LNCAP (cell line): ENCODE measurements at regions not wholly inside any gene's neighbourhood (a gene's known extent, or its start where the extent isn't known, plus 50 kb on each side); places are given as distances from the start of the nearest gene placed in this dataset.

Experiments used
- CTCF ChIP-seq: fragments of 450-650 bp; IDR thresholded peaks from 2 replicates; pipeline ENCODE4 v1.5.1; 2017; ENCODE audit warnings: mild to moderate bottlenecking

DNA sequence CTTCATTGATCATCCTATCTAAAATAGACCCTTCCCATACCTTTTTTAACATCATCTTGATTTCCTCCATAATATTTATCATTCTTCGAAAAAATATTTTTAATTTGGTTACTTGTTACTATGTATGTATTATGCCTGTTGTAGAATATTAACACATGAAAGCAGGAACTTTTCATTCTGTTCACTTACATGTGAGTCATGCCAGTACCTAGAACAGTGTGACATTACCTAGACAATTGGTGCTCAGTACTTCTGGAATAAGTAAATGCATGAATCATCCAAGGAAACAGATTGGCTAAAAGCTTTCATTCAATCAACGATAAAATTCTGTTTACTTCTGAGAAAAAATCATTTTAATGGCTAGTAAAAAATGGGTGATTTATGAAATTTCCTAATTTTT lies 76.4 kb downstream of the CXXC4 start:
- no peak for TF ChIP-seq CTCF

DNA sequence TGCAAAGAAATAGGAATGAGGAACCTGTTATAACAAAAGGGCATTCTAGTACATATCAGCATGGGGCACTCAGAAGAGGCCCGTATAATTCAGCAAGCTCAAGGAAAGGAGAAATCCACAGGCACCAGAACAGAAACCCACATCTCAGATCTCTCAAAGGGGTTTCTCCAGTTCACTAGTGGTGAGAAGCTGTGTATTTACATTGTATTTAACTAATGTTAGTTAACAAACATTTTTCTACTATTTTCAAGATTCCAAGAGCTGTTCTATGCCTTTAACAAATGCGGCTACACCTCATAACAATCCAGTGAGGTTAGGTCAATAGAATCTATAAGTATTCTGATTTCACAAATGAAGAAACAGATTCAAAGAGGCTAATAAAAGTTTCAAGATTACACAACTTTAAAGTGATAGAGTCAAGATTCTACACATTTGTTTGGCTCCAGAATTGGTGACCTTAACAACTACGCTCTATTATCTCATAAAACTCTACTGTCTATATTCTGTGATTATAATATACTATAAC lies 77.3 kb downstream of the CXXC4 start:
- TF ChIP-seq CTCF, result no peak

DNA sequence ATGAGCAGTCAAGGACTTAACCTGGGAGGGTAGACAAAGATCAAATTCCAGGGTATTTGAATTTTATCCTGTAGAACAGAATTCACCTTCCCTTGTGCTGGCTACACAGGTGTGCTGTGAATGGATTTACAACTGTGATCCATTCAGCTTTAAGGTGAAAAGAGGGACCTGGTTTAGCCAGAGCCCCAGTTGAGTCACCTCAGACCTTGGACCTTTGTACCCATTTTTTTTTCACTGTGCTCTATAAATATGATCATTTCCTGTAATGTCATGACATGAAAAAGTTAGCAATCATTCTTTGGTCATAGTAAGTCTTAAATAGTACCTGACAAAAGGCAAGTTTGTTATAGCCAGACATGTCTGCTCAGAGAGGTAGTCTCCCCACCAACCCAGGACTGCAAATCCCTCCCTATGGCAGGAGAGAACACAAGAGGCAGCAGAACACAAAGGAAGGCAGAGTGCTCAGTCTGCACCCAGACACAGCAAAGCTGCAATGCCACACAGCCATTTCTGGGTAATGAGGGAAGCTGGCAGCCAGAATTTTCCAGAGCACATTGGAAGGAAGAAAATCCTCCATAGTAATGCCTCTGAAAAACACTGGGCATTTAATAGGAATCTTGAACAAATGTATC lies 77.9 kb downstream of the CXXC4 start:
- no peak for TF ChIP-seq CTCF

GRCh38 chr4:104413487-104413886 lies 81.2 kb downstream of the CXXC4 start:
- no peak for TF ChIP-seq CTCF

DNA sequence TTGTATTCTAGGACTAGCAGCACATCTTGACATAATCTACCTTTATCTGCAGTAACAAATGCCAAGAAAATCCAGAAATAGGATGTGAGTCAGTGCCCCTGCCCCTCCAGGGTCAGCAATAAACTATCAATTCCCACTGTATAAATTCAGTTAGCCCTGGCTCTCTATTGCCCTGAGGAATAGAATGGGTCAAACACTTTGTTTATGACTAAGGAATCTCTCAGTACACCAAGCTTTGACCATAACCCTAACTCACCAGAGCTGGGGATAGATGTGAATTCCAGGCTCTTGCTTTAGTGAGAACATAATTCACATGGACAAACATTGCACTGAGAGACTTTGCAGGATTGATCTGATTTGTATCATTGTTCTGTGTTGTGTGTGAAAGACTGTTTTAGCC lies 82.3 kb downstream of the CXXC4 start:
- no peak for TF ChIP-seq CTCF

DNA sequence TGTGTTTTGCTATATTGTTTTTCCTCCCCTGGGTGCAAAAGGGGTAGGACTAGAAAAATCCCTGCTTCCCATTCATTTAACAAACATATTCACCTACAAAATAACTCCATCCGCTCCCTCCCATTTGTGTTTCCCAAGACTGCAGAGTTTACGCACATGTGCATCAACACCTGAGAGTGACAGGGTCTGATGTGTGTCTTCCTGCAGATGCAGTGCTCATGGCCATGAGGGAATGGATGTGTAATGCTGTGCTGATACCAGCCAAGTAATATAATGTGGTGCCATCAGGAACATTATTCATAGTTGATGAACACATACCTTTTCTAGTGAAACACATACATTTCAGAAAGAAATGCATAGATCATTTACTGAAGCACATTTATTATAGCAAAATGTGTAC lies 83.2 kb downstream of the CXXC4 start:
- no peak for TF ChIP-seq CTCF

GRCh38 chr4:104408878-104409277 lies 85.8 kb downstream of the CXXC4 start:
- no peak for TF ChIP-seq CTCF

DNA sequence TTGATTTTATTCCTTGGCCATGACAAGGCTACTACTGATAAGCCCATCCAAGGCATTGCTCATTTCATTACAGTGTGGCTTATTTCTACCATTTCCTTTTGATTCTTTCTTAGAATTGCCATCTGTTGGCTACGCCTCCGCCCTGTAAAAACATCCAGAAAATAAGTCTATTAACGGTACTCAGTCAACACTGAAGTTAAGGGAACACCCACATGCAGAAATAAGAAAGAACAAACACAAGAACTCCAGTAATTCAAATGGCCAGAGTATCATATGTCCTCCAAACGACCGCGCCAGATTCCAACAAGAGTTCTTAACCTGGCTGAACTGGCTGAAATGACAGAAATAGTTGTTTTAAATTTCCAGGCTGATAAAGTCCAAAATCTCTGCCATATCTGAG lies 90.3 kb downstream of the CXXC4 start:
- TF ChIP-seq CTCF, result no peak
